ENCODE measurements at regions not wholly inside any gene's neighbourhood (a gene's known extent, or its start where the extent isn't known, plus 50 kb on each side); places are given as distances from the start of the nearest gene placed in this dataset.
"Not testable (repeated sequence)": the region's sequence is repeated elsewhere in the genome, so short reads cannot be mapped to it uniquely, and the experiment has no call there.

- DNase-seq: no peak
Measured at GRCh38 chr18:41690332-41691127, 264.5 kb upstream of the PIK3C3 start.

DNA sequence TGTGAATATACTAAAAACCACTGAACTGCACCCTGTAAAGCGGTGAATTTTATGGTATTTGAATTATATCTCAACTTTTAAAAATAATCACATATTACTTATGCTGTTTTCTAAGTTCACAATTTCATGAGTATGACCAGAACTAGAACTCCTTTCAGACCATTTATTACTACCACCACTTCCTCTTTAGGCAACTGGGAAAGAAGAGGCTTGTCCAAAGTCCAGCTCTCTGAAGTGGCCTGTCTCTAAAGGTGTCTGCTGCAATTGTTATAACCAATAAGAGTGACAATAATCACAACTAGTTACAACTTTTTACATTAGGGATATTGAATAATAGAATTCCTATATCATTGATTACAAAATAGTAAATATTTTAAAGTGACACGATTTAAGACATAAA lies 267.9 kb upstream of the PIK3C3 start:
- DNase-seq: no peak

- DNase-seq: no peak
Measured at GRCh38 chr18:41681138-41681880, 273.7 kb upstream of the PIK3C3 start.

- DNase-seq: no peak
Measured at GRCh38 chr18:41674506-41674905, 280.5 kb upstream of the PIK3C3 start.

DNA sequence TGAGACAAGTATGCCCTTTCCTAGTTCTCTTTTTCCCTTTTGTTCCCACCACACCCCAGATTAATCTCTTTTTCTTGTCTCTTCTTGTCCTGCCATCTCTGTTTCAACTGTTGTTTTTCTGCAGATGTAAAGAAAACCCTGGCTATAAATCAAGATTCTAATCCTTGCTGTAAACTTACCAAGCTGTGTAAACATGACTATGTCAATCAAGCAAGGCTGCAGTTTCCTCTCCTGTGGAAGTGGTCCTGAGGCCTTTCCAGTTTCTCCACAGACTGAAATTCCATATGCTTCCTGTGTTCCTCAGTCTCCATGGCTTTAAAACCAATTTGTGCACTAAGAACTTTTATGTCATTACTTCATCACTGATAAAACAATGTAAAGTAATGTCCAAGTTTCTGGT lies 288.8 kb upstream of the PIK3C3 start:
- no peak for DNase-seq

GRCh38 chr18:41665210-41665609 lies 289.8 kb upstream of the PIK3C3 start:
- DNase-seq: no peak

- DNase-seq: no peak
Measured at GRCh38 chr18:41660654-41661053, 294.4 kb upstream of the PIK3C3 start.

DNA sequence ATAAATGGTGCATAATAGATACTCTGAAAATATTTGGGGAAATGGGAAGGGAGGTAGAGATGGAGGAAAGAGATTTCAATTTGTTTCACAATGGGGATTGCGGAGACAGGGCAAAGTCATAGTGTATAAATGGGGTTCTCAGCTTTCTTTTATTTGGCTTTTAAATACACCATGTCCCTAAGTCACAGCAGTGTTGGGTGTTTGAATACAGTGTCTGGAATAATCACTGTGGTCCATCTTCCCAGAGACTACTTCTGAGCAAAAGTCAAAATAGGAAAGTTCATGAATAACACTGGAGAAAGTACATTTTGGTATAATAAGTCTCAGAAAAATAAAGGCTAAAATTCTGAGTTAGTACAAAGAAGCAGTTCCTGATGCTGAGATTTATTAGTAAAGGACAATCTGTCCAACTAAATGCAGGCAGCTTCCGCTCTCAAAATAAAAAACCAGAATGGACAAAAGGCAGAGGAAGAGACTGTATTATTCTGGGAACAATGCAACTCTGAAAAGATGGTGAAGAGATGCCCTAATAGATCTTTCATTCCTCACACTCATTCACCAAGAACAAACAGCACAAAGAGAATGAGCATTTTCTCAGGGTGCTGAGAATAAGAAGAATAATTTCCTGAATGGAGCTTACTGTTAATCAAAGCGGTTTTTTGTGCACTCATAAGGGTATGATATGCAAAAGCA lies 295.4 kb upstream of the PIK3C3 start:
- no peak for DNase-seq

DNA sequence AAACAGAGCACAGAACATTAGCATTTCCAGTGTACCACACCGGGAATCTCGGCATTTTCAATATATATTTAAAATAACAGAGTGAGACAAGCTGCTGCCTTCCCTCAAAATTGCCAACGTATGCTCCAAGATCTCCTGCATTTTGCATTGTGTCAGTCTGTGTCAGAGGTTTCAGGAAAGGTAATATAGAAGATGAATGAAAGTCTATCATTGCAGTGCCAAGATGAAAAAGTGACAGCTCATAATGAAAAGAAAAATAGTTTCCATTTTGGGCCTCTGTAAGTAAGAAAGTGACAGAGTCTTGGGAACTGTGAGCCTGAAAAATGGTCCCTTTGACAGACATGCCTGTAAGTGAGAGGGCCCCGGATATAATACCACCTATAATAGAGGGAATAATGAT lies 297.8 kb upstream of the PIK3C3 start:
- DNase-seq: no peak

GRCh38 chr18:41655074-41655473 lies 300.0 kb upstream of the PIK3C3 start:
- DNase-seq: no peak

GRCh38 chr18:41647914-41648313 lies 307.1 kb upstream of the PIK3C3 start:
- DNase-seq: no peak

DNA sequence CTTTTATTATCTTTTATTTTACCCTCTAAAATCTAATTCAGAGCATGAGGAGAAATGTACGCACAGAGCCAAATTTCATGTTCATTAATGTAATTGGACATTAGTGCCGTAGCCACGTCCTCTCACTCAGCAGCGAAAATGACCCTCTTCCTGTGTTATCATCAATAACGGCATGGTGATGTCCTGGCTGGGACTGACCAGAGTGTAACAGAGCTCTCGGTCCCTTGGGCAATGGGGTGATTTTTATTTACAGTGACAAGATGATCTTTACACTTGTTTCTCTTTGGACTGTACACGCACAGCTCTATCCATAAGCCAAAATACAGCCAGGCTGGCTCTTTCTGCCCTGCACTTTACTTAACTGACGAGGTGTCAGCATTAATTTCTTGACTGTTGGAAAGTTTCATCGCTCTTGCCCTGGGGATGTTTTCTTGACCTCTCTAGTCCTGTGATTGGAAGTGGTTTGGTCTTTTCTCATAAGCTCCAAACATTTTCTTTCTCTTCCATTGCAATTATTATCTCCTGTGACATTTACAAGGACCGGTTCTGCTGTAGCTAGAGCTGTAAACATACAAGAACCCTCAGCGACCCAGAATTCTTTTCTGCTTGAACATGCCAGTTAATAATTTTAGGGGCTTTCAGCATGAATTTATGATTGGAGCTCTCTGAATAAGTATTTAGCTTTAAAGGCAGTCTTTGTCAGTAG lies 308.0 kb upstream of the PIK3C3 start:
- DNase-seq: no peak

GRCh38 chr18:41645589-41646360 lies 309.3 kb upstream of the PIK3C3 start:
- no peak for DNase-seq

- no peak for DNase-seq
Measured at GRCh38 chr18:41644466-41644865, 310.6 kb upstream of the PIK3C3 start.

DNA sequence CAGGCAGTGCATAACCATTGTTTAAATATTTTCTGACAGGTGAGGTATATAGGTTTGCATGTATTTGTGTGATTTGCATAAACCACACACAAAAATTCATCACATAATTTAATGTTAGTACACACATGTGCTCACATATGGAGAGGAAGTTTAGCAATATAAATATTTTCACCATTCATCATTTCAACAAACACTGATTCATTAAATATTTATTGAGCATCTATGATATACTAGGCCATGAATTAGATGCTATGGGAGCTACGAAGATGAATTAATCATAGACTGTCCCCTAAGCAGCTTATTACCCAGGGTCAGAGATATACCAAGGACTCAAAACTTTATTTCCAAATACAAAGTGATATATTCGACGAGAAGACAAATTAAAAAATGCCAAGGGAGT lies 311.6 kb upstream of the PIK3C3 start:
- no peak for DNase-seq

GRCh38 chr18:41642756-41643155 lies 312.3 kb upstream of the PIK3C3 start:
- DNase-seq: no peak

GRCh38 chr18:41639218-41639617 lies 315.8 kb upstream of the PIK3C3 start:
- no peak for DNase-seq

GRCh38 chr18:41631723-41632285 lies 323.2 kb upstream of the PIK3C3 start:
- DNase-seq: not testable (repeated sequence)

DNA sequence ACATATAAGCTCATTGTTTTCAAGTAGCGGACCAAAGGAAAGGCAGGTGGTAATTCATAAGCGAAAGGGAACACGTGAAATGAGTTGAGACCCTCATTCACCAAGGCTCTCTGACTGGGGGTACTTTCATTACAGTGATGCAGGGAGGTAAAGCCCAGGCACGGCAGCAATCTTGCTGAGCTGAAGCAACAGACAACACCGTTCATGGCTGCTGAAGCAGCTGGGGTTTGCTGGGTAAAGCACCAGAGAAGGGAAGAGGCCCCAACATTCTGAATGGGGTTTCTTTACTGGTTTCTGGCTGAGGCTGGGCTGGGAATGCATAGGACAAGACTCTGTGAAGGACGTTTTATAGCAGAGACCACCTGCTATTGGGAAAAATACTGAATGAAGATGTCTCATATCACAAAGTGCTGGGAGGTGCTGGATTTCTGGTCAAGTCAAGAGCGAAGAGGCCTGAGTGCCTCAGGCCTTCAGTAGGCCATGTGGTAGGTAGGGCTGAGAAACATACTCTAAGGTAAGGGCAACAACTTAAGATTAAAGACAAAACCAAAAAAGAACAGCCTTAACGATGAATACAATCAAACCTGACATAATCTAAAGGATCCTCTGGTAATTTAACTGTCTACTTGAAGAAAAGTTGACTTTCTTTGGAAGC lies 324.7 kb upstream of the PIK3C3 start:
- DNase-seq: no peak

- no peak for DNase-seq
Measured at GRCh38 chr18:41624460-41624859, 330.6 kb upstream of the PIK3C3 start.

- DNase-seq: no peak
Measured at GRCh38 chr18:41621177-41621576, 333.9 kb upstream of the PIK3C3 start.

GRCh38 chr18:41618147-41618546 lies 336.9 kb upstream of the PIK3C3 start:
- DNase-seq: no peak
